ENCODE measurements at regions not wholly inside any gene's neighbourhood (a gene's known extent, or its start where the extent isn't known, plus 50 kb on each side); places are given as distances from the start of the nearest gene placed in this dataset.

DNA sequence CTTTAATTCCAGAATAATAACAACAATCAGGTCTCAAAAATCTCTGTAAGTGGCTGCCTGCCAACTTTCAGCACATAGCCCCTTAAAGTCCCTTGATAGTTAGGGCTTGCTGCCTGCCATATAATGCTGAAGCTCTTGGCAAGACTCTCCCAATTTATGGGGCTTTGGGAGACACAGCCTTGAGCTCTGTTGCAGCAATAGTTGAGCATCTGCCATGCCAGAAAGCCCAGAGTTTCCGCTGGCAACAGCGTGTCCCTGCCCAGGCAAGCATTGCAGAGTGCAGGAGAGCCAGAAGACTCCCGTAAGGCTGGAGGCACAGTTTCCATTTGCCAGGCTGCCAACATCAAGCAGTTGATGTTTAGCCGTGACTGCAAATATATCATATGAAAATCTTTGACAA, 678.5 kb upstream of the NUDT12 start:
- TF ChIP-seq, protein P1, sequence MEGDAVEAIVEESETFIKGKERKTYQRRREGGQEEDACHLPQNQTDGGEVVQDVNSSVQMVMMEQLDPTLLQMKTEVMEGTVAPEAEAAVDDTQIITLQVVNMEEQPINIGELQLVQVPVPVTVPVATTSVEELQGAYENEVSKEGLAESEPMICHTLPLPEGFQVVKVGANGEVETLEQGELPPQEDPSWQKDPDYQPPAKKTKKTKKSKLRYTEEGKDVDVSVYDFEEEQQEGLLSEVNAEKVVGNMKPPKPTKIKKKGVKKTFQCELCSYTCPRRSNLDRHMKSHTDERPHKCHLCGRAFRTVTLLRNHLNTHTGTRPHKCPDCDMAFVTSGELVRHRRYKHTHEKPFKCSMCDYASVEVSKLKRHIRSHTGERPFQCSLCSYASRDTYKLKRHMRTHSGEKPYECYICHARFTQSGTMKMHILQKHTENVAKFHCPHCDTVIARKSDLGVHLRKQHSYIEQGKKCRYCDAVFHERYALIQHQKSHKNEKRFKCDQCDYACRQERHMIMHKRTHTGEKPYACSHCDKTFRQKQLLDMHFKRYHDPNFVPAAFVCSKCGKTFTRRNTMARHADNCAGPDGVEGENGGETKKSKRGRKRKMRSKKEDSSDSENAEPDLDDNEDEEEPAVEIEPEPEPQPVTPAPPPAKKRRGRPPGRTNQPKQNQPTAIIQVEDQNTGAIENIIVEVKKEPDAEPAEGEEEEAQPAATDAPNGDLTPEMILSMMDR (IDR thresholded peaks at IDR 0.05; ENCODE audit: low read length) = no peak
- TF ChIP-seq EZH2 (IDR thresholded peaks at IDR 0.05; ENCODE audit: borderline replicate concordance, low read length) = no peak
